ENCODE measurements at regions not wholly inside any gene's neighbourhood (a gene's known extent, or its start where the extent isn't known, plus 50 kb on each side); places are given as distances from the start of the nearest gene placed in this dataset.

GRCh38 chr10:4057725-4058513 is 272.9 kb upstream of the KLF6 start (continued):
- no peak for TF ChIP-seq ATF1 (CRISPR knock-in tag; IDR thresholded peaks at IDR 0.05)
- no peak for TF ChIP-seq FOXK1 (CRISPR knock-in tag; IDR thresholded peaks at IDR 0.05)
- no peak for TF ChIP-seq TEAD4 (CRISPR knock-in tag; IDR thresholded peaks at IDR 0.05)
- TF ChIP-seq ESRRA (CRISPR knock-in tag; IDR thresholded peaks at IDR 0.05; ENCODE audit: borderline replicate concordance): no peak
- TF ChIP-seq NFYB (CRISPR knock-in tag; conservative IDR thresholded peaks at IDR 0.05; ENCODE audit: low read depth): no peak
- no peak for TF ChIP-seq E2F4 (CRISPR knock-in tag; IDR thresholded peaks at IDR 0.05; ENCODE audit: borderline replicate concordance, low read depth)

DNA sequence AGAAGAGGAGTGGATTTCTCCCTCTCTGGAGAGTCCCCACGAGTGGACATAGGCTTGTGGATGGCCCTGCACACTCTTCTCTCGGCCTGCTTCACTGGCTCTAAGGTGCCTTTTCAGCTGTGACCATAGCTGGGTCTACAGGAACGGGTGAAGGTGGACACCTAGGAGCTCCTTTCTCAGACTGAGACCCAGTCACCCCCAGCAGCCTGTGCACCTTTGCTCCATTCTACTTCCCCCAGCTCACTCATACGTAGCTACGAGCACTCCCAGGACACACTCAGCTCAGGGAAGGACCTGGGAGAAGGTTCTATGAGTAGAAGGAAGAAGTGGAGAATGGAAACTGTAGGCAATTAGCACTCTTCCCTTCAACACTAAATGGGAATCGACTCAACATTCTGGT is 272.0 kb upstream of the KLF6 start:
- H3K36me3 Mint-ChIP-seq: no peaks in the 10 kb centered on the region
- H3K4me3 Mint-ChIP-seq: no peak overlapping the region
- DNase-seq (ENCODE audit: low spot score) (no peak), ATAC-seq (no peak)
- no peak overlapping the region for H3K27ac Mint-ChIP-seq
- POLR2A ChIA-PET: no interaction called here
- H3K9me3 Mint-ChIP-seq: no peaks in the 10 kb centered on the region
- no peak for TF ChIP-seq ZNF416 (CRISPR knock-in tag; IDR thresholded peaks at IDR 0.05)
- no peak for TF ChIP-seq HMGXB4 (CRISPR knock-in tag; IDR thresholded peaks at IDR 0.05)
- no peak for TF ChIP-seq CBFB (CRISPR knock-in tag; IDR thresholded peaks at IDR 0.05; ENCODE audit: low read depth)
- no peak for TF ChIP-seq ATF2 (CRISPR knock-in tag; IDR thresholded peaks at IDR 0.05; ENCODE audit: borderline replicate concordance, low read depth)
- TF ChIP-seq, protein P1, sequence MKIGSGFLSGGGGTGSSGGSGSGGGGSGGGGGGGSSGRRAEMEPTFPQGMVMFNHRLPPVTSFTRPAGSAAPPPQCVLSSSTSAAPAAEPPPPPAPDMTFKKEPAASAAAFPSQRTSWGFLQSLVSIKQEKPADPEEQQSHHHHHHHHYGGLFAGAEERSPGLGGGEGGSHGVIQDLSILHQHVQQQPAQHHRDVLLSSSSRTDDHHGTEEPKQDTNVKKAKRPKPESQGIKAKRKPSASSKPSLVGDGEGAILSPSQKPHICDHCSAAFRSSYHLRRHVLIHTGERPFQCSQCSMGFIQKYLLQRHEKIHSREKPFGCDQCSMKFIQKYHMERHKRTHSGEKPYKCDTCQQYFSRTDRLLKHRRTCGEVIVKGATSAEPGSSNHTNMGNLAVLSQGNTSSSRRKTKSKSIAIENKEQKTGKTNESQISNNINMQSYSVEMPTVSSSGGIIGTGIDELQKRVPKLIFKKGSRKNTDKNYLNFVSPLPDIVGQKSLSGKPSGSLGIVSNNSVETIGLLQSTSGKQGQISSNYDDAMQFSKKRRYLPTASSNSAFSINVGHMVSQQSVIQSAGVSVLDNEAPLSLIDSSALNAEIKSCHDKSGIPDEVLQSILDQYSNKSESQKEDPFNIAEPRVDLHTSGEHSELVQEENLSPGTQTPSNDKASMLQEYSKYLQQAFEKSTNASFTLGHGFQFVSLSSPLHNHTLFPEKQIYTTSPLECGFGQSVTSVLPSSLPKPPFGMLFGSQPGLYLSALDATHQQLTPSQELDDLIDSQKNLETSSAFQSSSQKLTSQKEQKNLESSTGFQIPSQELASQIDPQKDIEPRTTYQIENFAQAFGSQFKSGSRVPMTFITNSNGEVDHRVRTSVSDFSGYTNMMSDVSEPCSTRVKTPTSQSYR (CRISPR knock-in tag; IDR thresholded peaks at IDR 0.05): no peak
- no peak for TF ChIP-seq CREM (CRISPR knock-in tag; IDR thresholded peaks at IDR 0.05)
- TF ChIP-seq GRHL2 (CRISPR knock-in tag; IDR thresholded peaks at IDR 0.05; ENCODE audit: insufficient replicate concordance, severe bottlenecking): no peak
- no peak for TF ChIP-seq SMAD4 (CRISPR knock-in tag; IDR thresholded peaks at IDR 0.05)
- TF ChIP-seq FOXP1 (CRISPR knock-in tag; IDR thresholded peaks at IDR 0.05; ENCODE audit: borderline replicate concordance): no peak
- no peak for TF ChIP-seq FOXK1 (CRISPR knock-in tag; IDR thresholded peaks at IDR 0.05)
- CTCF ChIA-PET: no interaction called here
- H3K4me1 Mint-ChIP-seq: no peaks in the 10 kb centered on the region
- no peaks in the 10 kb centered on the region; the same call in 1 of the 2 replicates for H3K27me3 Mint-ChIP-seq (ENCODE audit: low read depth)
